D721Med (cell line): ENCODE measurements at regions not wholly inside any gene's neighbourhood (a gene's known extent, or its start where the extent isn't known, plus 50 kb on each side); places are given as distances from the start of the nearest gene placed in this dataset.

Experiments
- DNase-seq: peaks from one replicate; pipeline ENCODE4 v3.0.0; 2011; ENCODE audit warnings: low spot score; ENCODE audit not compliant: insufficient read length
- FAIRE-seq: peaks from 2 replicates; lab custom pipeline; 2011; peaks lifted over from hg19 to GRCh38; lab: Jason Lieb, UNC
- CTCF ChIP-seq: IDR thresholded peaks from 2 replicates; pipeline ENCODE4 v1.5.1; 2012; ENCODE audit warnings: mild to moderate bottlenecking, control low read depth; ENCODE audit not compliant: insufficient read depth; ENCODE audit errors: missing control alignments

DNA sequence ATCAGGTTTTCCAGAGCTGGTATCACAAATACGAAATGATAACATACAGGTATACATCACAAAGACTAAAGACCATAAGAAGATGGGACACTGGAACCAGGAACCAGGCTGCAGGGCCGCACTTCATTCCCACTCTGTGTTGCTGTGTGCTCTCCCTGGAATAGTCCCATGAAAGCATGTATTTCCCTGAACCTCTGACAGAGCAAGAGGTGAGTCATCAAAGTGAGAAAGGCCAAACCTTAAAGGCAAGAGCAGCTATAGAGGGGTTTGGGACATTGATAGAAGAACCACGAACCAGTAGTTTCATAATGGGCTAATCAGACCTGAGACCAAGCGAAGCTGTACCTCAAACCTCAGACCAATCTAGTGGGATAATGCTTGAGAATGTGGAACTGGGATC, 283.0 kb upstream of the PRKD1 start:
- DNase-seq (no peak), FAIRE-seq (no peak)
- no peak for TF ChIP-seq CTCF

DNA sequence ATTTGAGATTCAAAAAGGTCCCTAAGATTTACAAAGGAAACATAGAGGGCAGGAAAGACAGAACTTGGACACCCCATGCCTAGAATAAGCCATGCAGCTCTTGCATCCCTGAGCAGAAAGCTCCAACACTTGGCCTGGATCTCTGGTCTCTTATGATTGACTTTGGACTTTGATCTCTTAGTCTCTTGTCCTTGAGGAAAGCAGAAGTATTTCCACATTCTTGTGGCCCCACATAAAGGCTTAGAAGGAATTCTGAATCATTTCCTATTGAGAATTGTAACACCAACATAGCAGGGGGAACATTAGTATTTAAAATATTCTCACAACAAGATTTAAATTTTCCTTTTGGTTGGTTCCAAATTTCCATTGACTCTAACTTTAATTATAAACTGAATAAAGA, 283.7 kb upstream of the PRKD1 start:
- DNase-seq, result no peak
- FAIRE-seq, result no peak
- TF ChIP-seq CTCF, result no peak

DNA sequence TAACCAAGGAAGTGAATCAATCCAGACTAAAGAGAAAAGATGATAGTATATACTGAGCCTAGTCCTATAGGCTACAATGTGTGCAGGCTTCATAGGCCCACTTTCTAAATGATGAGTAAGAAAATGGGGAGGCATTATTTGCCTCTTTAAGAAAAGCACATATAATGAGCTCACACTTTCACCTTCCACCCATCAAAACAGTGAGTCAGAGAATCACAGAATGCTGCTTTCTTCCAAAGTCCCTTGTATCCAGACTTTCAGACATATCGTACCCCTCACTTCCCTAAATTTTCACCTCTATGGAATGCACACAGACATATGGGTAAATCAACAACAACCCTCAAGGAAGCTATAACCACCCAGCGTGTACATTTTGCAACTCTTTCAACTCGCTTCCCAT, 286.4 kb upstream of the PRKD1 start:
- FAIRE-seq (no peak), DNase-seq (no peak)
- TF ChIP-seq CTCF, result no peak

GRCh38 chr14:30214461-30215090, 286.9 kb upstream of the PRKD1 start:
- TF ChIP-seq CTCF, result peak; percentile 79
- DNase-seq (peak; percentile 13), FAIRE-seq (peak; percentile 73)

GRCh38 chr14:30218907-30219306, 291.3 kb upstream of the PRKD1 start:
- no peak for TF ChIP-seq CTCF
- DNase-seq (no peak), FAIRE-seq (no peak)

DNA sequence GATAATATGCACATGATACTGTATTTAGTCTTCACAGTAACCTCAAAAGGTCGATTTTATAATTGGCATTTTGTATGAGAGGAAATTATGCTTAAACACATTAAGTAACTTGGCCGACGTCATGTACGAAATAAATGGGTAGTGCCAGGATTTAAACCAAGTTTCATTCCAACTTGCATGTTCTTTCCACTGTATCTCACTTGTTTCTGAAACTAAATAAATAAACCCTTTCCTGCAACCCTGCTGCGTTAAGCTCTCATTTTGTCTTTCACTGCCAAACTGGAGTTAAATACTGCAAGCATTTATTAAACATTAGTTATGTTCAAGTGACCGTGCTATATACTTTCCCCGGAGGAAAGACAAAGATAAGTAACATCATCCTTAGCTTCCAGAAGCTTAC, 293.9 kb upstream of the PRKD1 start:
- no peak for FAIRE-seq
- DNase-seq, result no peak
- TF ChIP-seq CTCF, result no peak

DNA sequence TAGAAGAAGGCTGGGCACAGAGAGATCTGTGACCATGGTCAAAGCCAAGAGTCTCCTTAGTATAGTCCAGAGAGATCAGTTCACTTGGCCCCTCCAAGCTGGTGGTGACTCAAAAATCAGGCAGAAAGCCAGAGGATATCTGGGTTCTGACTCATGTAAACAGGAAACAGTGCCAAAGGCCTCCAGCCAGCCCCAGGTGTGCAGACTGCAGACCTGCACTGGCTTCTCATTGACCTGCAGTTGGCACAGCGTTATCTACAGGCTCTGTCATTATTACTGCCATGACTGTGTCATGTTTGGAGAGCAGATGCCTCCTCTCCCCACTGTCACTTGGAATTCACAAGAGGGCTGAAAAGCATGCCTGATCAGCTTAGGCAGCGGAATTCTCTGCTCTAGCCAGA, 295.7 kb upstream of the PRKD1 start:
- FAIRE-seq (no peak), DNase-seq (no peak)
- no peak for TF ChIP-seq CTCF
